Fibroblast of villous mesenchyme (primary cell): ENCODE measurements at regions not wholly inside any gene's neighbourhood (a gene's known extent, or its start where the extent isn't known, plus 50 kb on each side); places are given as distances from the start of the nearest gene placed in this dataset.
"Not testable (repeated sequence)": the region's sequence is repeated elsewhere in the genome, so short reads cannot be mapped to it uniquely, and the experiment has no call there.

ENCODE experiments used
- DNase-seq: peaks from one replicate; pipeline ENCODE4 v3.0.0-alpha.2; 2010; ENCODE audit warnings: low read depth
- H3K4me3 ChIP-seq: 2 replicates; pipeline ENCODE4 v1.5.1; 2011; ENCODE audit warnings: low read depth, mild to moderate bottlenecking, low read length
- TF ChIP-seq, protein P1 (sequence below): IDR thresholded peaks from 2 replicates; pipeline ENCODE4 v1.5.1; 2012; ENCODE audit warnings: low read depth, mild to moderate bottlenecking, low read length; ENCODE audit not compliant: insufficient read depth

GRCh38 chr5:21397693-21398092 is 1409.7 kb upstream of the CDH18 start:
- TF ChIP-seq, protein P1, sequence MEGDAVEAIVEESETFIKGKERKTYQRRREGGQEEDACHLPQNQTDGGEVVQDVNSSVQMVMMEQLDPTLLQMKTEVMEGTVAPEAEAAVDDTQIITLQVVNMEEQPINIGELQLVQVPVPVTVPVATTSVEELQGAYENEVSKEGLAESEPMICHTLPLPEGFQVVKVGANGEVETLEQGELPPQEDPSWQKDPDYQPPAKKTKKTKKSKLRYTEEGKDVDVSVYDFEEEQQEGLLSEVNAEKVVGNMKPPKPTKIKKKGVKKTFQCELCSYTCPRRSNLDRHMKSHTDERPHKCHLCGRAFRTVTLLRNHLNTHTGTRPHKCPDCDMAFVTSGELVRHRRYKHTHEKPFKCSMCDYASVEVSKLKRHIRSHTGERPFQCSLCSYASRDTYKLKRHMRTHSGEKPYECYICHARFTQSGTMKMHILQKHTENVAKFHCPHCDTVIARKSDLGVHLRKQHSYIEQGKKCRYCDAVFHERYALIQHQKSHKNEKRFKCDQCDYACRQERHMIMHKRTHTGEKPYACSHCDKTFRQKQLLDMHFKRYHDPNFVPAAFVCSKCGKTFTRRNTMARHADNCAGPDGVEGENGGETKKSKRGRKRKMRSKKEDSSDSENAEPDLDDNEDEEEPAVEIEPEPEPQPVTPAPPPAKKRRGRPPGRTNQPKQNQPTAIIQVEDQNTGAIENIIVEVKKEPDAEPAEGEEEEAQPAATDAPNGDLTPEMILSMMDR: no peak
- no peak for DNase-seq
- no peak overlapping the region for H3K4me3 ChIP-seq

DNA sequence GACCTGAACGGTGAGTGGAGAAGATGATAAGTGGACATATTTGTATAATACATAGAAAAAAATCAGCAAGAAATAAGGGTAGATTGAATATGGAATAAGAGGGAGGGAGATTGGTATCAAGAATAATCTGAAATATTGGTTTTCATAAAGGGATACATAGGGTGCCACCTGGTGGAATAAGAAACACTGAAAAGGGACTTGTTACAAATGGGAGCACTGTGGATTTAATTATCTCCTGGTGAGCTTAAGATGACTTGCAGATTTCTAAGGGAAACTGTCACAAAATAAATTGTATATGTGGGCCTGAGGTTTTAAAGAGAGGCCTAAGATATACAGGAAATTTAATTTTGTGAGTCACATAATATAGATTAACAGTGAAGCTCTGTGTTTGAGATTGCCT is 1403.5 kb upstream of the CDH18 start:
- no peak overlapping the region for H3K4me3 ChIP-seq
- DNase-seq: peak; percentile 2
- TF ChIP-seq, protein P1: no peak

GRCh38 chr5:21360754-21361153 is 1372.8 kb upstream of the CDH18 start:
- not testable (repeated sequence) for DNase-seq

DNA sequence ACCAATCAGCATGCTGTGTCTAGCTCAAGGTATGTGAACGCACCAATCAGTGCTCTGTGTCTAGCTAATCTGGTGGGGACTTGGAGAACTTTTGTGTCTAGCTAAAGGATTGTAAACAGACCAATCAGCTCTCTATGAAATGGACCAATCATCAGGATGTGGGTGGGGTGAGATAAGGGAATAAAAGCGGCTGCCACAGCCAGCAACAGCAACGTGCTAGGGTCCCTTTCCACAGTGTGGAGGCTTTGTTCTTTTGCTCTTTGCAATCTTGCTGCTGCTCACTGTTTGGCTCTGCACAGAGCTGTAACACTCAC is 1353.9 kb upstream of the CDH18 start:
- not testable (repeated sequence) for H3K4me3 ChIP-seq, DNase-seq

More at GRCh38 chr5:21360754-21361153, 1372.8 kb upstream of the CDH18 start:
- not testable (repeated sequence) for H3K4me3 ChIP-seq

DNA sequence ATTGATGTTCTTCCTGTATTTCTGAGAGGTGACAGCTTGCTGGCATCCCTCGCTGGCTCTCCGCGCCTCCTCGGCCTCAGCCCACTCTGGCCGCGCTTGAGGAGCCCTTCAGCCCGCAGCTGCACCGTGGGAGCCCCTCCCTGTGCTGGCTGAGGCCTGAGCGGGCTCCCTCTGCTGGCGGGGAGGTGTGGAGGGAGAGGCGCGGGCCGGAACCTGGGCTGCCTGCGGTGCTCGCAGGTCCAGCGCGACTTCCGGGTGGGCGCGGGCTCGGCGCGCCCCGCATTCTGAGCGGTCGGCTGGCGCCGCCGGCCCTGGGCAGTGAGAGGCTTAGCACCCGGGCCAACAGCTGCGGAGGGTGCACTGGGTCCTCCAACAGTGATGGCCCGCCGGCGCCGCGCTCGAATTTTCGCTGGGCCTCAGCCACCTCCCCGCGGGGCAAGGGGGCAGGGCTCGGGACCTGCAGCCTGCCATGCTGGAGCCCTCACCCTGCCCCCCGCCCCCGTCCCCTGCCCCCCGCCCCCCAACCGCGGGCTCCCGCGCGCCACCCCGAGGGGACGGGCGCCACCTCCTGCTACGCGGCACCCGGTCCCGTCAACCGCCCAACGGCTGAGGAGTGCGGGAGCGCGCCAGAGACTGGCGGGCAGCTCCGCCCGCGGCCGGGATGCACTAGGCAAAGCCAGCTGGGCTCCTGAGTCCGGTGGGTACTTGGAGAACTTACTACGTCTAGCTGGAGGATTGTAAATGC is 1353.4 kb upstream of the CDH18 start:
- not testable (repeated sequence) for H3K4me3 ChIP-seq, DNase-seq

GRCh38 chr5:21340233-21340632 is 1352.2 kb upstream of the CDH18 start:
- H3K4me3 ChIP-seq, DNase-seq: not testable (repeated sequence)

- not testable (repeated sequence) for H3K4me3 ChIP-seq, DNase-seq
These were observed 1348.5 kb upstream of the CDH18 start for GRCh38 chr5:21336478-21336877.

DNA sequence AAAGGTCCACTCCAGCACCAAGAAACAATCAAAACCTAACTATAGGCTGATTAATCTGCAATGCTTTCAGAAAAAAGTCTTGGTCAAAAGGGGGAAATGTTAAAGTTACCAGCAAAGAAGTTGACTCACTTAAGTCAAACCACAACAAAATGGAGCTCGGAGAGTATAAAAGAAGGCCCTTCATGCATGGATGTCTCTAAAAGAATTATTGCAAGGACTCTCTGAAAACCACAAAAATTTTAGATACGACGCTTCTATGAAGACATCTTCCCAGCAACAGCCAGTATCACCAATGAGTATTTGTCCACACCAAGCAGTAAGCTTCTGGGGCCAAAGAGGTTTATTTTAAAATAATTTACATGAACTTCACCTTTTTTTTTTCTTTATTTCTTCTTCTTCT is 1327.4 kb upstream of the CDH18 start:
- DNase-seq, H3K4me3 ChIP-seq: not testable (repeated sequence)

- DNase-seq, H3K4me3 ChIP-seq: not testable (repeated sequence)
These were observed 1313.2 kb upstream of the CDH18 start for GRCh38 chr5:21301205-21301604.

- DNase-seq, H3K4me3 ChIP-seq: not testable (repeated sequence)
These were observed 1286.4 kb upstream of the CDH18 start for GRCh38 chr5:21274361-21274760.

DNA sequence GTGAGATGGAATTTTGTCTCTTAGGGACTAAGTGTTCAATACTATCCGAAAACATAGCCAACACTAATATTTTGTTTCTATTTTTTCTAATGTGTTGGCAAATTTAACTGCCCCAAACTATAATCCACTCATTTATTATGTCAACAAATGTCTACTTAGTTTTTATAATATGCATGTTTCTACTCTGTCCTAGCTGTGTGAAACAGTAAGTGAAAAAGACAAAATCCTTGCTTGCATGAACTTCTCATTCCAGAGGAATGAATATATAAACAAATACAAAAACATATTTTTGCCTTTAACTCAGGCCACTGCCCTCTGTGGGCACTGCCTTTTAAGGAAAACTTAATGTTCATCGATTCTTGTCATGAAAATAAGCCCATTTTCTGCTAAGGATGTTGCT is 1275.4 kb upstream of the CDH18 start:
- DNase-seq: no peak
- H3K4me3 ChIP-seq: no peak overlapping the region
- TF ChIP-seq, protein P1: no peak
